OCI-LY1 (cell line): ENCODE measurements at regions not wholly inside any gene's neighbourhood (a gene's known extent, or its start where the extent isn't known, plus 50 kb on each side); places are given as distances from the start of the nearest gene placed in this dataset.

Experiments
- EZH2 ChIP-seq: fragments of 200-600 bp; sonication (generic), shearing (Covaris generic); IDR thresholded peaks from 2 replicates; pipeline ENCODE4 v1.8.0; 2017; ENCODE audit warnings: borderline replicate concordance, mixed run types, mild to moderate bottlenecking, antibody characterized with exemption, low read length, moderate library complexity, mixed read lengths
- TF ChIP-seq, protein P1 (sequence below): fragments of 200-600 bp; sonication (generic), shearing (Covaris generic); IDR thresholded peaks from 2 replicates; pipeline ENCODE4 v1.5.1; 2017; ENCODE audit warnings: mild to moderate bottlenecking, antibody characterized with exemption, low read length, moderate library complexity, mixed read lengths

DNA sequence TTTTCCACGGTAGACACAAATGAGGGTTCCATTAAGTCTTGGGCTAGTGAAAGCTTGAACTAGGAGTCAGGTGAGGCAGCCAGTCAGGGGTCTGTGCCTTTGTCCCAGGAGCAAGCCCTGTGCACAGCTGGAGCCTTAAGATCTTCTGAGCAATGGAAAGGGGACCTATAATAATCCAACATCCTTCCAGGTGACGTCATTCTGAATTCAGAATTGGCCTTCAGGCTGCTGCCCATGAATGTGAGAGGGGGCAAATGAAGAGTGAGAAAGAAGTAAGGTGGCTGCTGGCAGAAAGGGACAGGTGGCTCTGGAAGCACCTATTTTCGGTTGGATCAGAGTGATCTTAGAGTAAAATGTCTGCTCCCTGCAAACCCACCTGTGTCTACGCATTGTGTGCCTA, 488.1 kb upstream of the CDH5 start:
- TF ChIP-seq, protein P1, sequence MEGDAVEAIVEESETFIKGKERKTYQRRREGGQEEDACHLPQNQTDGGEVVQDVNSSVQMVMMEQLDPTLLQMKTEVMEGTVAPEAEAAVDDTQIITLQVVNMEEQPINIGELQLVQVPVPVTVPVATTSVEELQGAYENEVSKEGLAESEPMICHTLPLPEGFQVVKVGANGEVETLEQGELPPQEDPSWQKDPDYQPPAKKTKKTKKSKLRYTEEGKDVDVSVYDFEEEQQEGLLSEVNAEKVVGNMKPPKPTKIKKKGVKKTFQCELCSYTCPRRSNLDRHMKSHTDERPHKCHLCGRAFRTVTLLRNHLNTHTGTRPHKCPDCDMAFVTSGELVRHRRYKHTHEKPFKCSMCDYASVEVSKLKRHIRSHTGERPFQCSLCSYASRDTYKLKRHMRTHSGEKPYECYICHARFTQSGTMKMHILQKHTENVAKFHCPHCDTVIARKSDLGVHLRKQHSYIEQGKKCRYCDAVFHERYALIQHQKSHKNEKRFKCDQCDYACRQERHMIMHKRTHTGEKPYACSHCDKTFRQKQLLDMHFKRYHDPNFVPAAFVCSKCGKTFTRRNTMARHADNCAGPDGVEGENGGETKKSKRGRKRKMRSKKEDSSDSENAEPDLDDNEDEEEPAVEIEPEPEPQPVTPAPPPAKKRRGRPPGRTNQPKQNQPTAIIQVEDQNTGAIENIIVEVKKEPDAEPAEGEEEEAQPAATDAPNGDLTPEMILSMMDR: no peak
- no peak for TF ChIP-seq EZH2
